ENCODE measurements at regions not wholly inside any gene's neighbourhood (a gene's known extent, or its start where the extent isn't known, plus 50 kb on each side); places are given as distances from the start of the nearest gene placed in this dataset.
"Not testable (repeated sequence)": the region's sequence is repeated elsewhere in the genome, so short reads cannot be mapped to it uniquely, and the experiment has no call there.

- no peak for DNase-seq
Measured at GRCh38 chr2:16226943-16227664, 286.8 kb downstream of the MYCN start.

- DNase-seq, result no peak
Measured at GRCh38 chr2:16226381-16226780, 286.0 kb downstream of the MYCN start.

GRCh38 chr2:16225545-16225944 lies 285.2 kb downstream of the MYCN start:
- no peak for DNase-seq

GRCh38 chr2:16225071-16225470 lies 284.7 kb downstream of the MYCN start:
- DNase-seq, result no peak

GRCh38 chr2:16224298-16225045 lies 284.1 kb downstream of the MYCN start:
- no peak for DNase-seq

- no peak for DNase-seq
Measured at GRCh38 chr2:16223841-16224177, 283.5 kb downstream of the MYCN start.

GRCh38 chr2:16223161-16223840 lies 283.0 kb downstream of the MYCN start:
- no peak for DNase-seq

- no peak for DNase-seq
Measured at GRCh38 chr2:16222326-16222725, 282.0 kb downstream of the MYCN start.

GRCh38 chr2:16221461-16222010 lies 281.2 kb downstream of the MYCN start:
- no peak for DNase-seq

- no peak for DNase-seq
Measured at GRCh38 chr2:16219292-16219975, 279.1 kb downstream of the MYCN start.

- no peak for DNase-seq
Measured at GRCh38 chr2:16218625-16219024, 278.3 kb downstream of the MYCN start.

GRCh38 chr2:16218161-16218560 lies 277.8 kb downstream of the MYCN start:
- DNase-seq, result no peak

GRCh38 chr2:16217741-16218140 lies 277.4 kb downstream of the MYCN start:
- DNase-seq, result not testable (repeated sequence)

- no peak for DNase-seq
Measured at GRCh38 chr2:16217291-16217690, 276.9 kb downstream of the MYCN start.

GRCh38 chr2:16216558-16216945 lies 276.2 kb downstream of the MYCN start:
- no peak for DNase-seq

GRCh38 chr2:16215902-16216557 lies 275.7 kb downstream of the MYCN start:
- DNase-seq, result no peak

- DNase-seq, result no peak
Measured at GRCh38 chr2:16214861-16215260, 274.5 kb downstream of the MYCN start.

GRCh38 chr2:16214391-16214790 lies 274.0 kb downstream of the MYCN start:
- DNase-seq, result no peak

GRCh38 chr2:16212321-16212720 lies 272.0 kb downstream of the MYCN start:
- no peak for DNase-seq

GRCh38 chr2:16211341-16211740 lies 271.0 kb downstream of the MYCN start:
- no peak for DNase-seq

- no peak for DNase-seq
Measured at GRCh38 chr2:16210841-16211240, 270.5 kb downstream of the MYCN start.

GRCh38 chr2:16209799-16210198 lies 269.4 kb downstream of the MYCN start:
- DNase-seq, result no peak

GRCh38 chr2:16208921-16209320 lies 268.6 kb downstream of the MYCN start:
- no peak for DNase-seq
